ENCODE measurements at regions not wholly inside any gene's neighbourhood (a gene's known extent, or its start where the extent isn't known, plus 50 kb on each side); places are given as distances from the start of the nearest gene placed in this dataset.

GRCh38 chr20:24785141-24786110 is 163.6 kb upstream of the CST7 start:
- H3K9me1 ChIP-seq (ENCODE audit: insufficient read depth, low read length): no peaks in the 10 kb centered on the region
- intact Hi-C loops (cut with micrococcal nuclease): no loop called here
- dilution Hi-C loops (cut with HindIII; ENCODE audit: low sequenced_read_pairs, unreplicated experiment): no loop called here
- no peak overlapping the region for H2AK9ac ChIP-seq (replicated peaks; ENCODE audit: low read depth, low read length, poor library complexity)
- no peak overlapping the region for H2AK5ac ChIP-seq (ENCODE audit: low read depth, low read length)
- H3K4me2 ChIP-seq (ENCODE audit: low read depth, low read length): no peak overlapping the region
- no peak overlapping the region for H3K23ac ChIP-seq (ENCODE audit: low read depth, low read length)
- no peak overlapping the region for H2BK20ac ChIP-seq (ENCODE audit: low read depth, low read length)
- no peak overlapping the region for H4K5ac ChIP-seq (ENCODE audit: low read depth, low read length)
- no peak overlapping the region for H3K18ac ChIP-seq (ENCODE audit: low read depth, low read length)
- no peak for TF ChIP-seq RCOR1 (IDR thresholded peaks at IDR 0.05; ENCODE audit: insufficient replicate concordance, low read length)
- TF ChIP-seq MAZ (IDR thresholded peaks at IDR 0.05; ENCODE audit: borderline replicate concordance, low read depth, low read length): no peak
- no peak for TF ChIP-seq SMC3 (IDR thresholded peaks at IDR 0.05; ENCODE audit: low read depth, low read length)
- no peak for TF ChIP-seq USF2 (IDR thresholded peaks at IDR 0.05; ENCODE audit: low read depth, low read length)
- TF ChIP-seq CHD1 (IDR thresholded peaks at IDR 0.05; ENCODE audit: low read depth, low read length): no peak
- TF ChIP-seq ELK1 (IDR thresholded peaks at IDR 0.05; ENCODE audit: borderline replicate concordance, low read depth, low read length): no peak
- no peak for TF ChIP-seq NFE2L2 (IDR thresholded peaks at IDR 0.05; ENCODE audit: low read depth, low read length)
- no peak for TF ChIP-seq MXI1 (IDR thresholded peaks at IDR 0.05; ENCODE audit: borderline replicate concordance, low read depth, low read length)
- TF ChIP-seq FOS (IDR thresholded peaks at IDR 0.05; ENCODE audit: low read depth, low read length): no peak
- TF ChIP-seq MAFK (IDR thresholded peaks at IDR 0.05; ENCODE audit: low read depth, low read length): no peak
- TF ChIP-seq CEBPB (IDR thresholded peaks at IDR 0.05; ENCODE audit: low read depth, low read length): no peak
- TF ChIP-seq CTCF (conservative IDR thresholded peaks at IDR 0.05; ENCODE audit: low read depth, low read length): no peak
- TF ChIP-seq POLR2A (IDR thresholded peaks at IDR 0.05; ENCODE audit: low read depth, low read length): no peak
- no peak for TF ChIP-seq RAD21 (IDR thresholded peaks at IDR 0.05; ENCODE audit: low read length)
- no peak overlapping the region for H2BK15ac ChIP-seq (ENCODE audit: low read depth, low read length)
- no peak overlapping the region for H3K4ac ChIP-seq (ENCODE audit: low read depth, low read length)
- H2BK5ac ChIP-seq (ENCODE audit: low read depth, low read length, poor library complexity, severe bottlenecking): no peak overlapping the region
- no peak overlapping the region for H3K4me3 ChIP-seq (ENCODE audit: insufficient read depth, low read depth, low read length)
- no TSS peak for BruUV-seq (replicated peaks)
- POLR2A ChIA-PET (ENCODE audit: unreplicated experiment): no interaction called here
- no peaks in the 10 kb centered on the region for H3K4me1 ChIP-seq (ENCODE audit: control insufficient read depth, insufficient read depth, low read length)
- H3K36me3 ChIP-seq (ENCODE audit: control insufficient read depth, insufficient read depth, low read length): no peaks in the 10 kb centered on the region
- no peak overlapping the region for H2AFZ ChIP-seq (replicated peaks; ENCODE audit: low read length, poor library complexity)
- no peak overlapping the region for H4K91ac ChIP-seq (ENCODE audit: insufficient read depth, low read depth, low read length)
- DNase-seq: peak; percentile 35
- H2BK120ac ChIP-seq (ENCODE audit: low read depth, low read length): no peak overlapping the region
- in situ Hi-C loops (cut with MboI; ENCODE audit: low sequenced_read_pairs): no loop called here
- no peak overlapping the region for H3K27ac ChIP-seq (ENCODE audit: insufficient read depth, low read length)
- no peak overlapping the region for H3K56ac ChIP-seq (ENCODE audit: extremely low read depth, insufficient read depth, low read length)
- no peaks in the 10 kb centered on the region for H4K20me1 ChIP-seq (ENCODE audit: insufficient read depth, low read length)
- H3K79me1 ChIP-seq (ENCODE audit: low read depth in 1 of 2, low read length in 2 of 2): no peaks in the 10 kb centered on the region
- 31% methylated on average over 2 of the region's 11 CpGs; no CpG with 5 or more reads in 1 of the 2 experiments for WGBS, 2 experiments (ENCODE audit: extremely low coverage in 2 of 2, insufficient read length in 1 of 2)
- peaks cover 25% of the 10 kb centered on the region for H3K27me3 ChIP-seq (ENCODE audit: control insufficient read depth, insufficient read depth, low read length)
- no peak overlapping the region for H3K14ac ChIP-seq (replicated peaks; ENCODE audit: low read depth, low read length)
- no peak overlapping the region for H3K9ac ChIP-seq (ENCODE audit: low read depth, low read length)
- no peaks in the 10 kb centered on the region for H3K9me3 ChIP-seq (ENCODE audit: control insufficient read depth, insufficient read depth, low read length)
- CTCF ChIA-PET: no interaction called here
- no peak overlapping the region for H4K8ac ChIP-seq (ENCODE audit: low read depth in 2 of 2, low read length in 2 of 2)
- ATAC-seq (ENCODE audit: low read depth): peak; percentile 64
